A549 (cell line): ENCODE measurements at regions not wholly inside any gene's neighbourhood (a gene's known extent, or its start where the extent isn't known, plus 50 kb on each side); places are given as distances from the start of the nearest gene placed in this dataset.
"Not testable (repeated sequence)": the region's sequence is repeated elsewhere in the genome, so short reads cannot be mapped to it uniquely, and the experiment has no call there.

Experiments
- ATAC-seq, 2 experiments: fragments of 200-7000 bp in 1 of 2; fragments of >200 bp in 1 of 2; cut with Nextera tagmentation in 1 of 2; cut with Tn5 transposase in 1 of 2; 3 replicates each; pipeline versions ENCODE4 v1.8.0 to v1.9.1; 2018 to 2020; ENCODE audit warnings: mild to moderate bottlenecking in 1 of 2, moderate library complexity in 1 of 2
- CTCF ChIA-PET: fragments of 300-600 bp; sonication (Branson Sonifier 250); formaldehyde crosslinking; extraction: SDS; loops from one replicate; lab custom pipeline; 2021; ENCODE audit warnings: antibody characterized with exemption, inconsistent platforms; lab: Yijun Ruan, JAX
- POLR2A ChIA-PET: fragments of 350-600 bp; formaldehyde crosslinking; extraction: SDS; loops from one replicate; lab custom pipeline; 2021; ENCODE audit warnings: antibody characterized with exemption, inconsistent platforms; lab: Yijun Ruan, JAX
- DNase-seq, 2 experiments: peaks; one replicate each; pipeline versions ENCODE4 v3.0.0 to v3.0.0-alpha.2; 2011 to 2016; ENCODE audit warnings: low read depth in 1 of 2, low spot score in 1 of 2
- FAIRE-seq: peaks from 2 replicates; lab custom pipeline; 2011; peaks lifted over from hg19 to GRCh38; lab: Jason Lieb, UNC
- H3K27ac ChIP-seq, 2 experiments: fragments of >200 bp; sonication (Bioruptor Twin); formaldehyde crosslinking; 3 replicates each; pipeline ENCODE4 v1.5.1; 2016 to 2017
- H3K4me1 ChIP-seq: fragments of >200 bp; sonication (Bioruptor Twin); formaldehyde crosslinking; 3 replicates; pipeline ENCODE4 v1.6.1; 2016
- H3K4me2 ChIP-seq: fragments of >200 bp; sonication (Bioruptor Twin); formaldehyde crosslinking; 3 replicates; pipeline ENCODE4 v1.6.1; 2016
- H3K4me3 ChIP-seq: fragments of >200 bp; sonication (Bioruptor Twin); formaldehyde crosslinking; 3 replicates; pipeline ENCODE4 v1.5.1; 2016
- H3K9me3 ChIP-seq: fragments of >200 bp; sonication (Bioruptor Twin); formaldehyde crosslinking; 3 replicates; pipeline ENCODE4 v1.6.1; 2016
- CTCF ChIP-seq: fragments of >200 bp; sonication (Bioruptor Twin); formaldehyde crosslinking; IDR thresholded peaks from 3 replicates; pipeline ENCODE4 v1.5.1; 2016
- RAD21 ChIP-seq, 2 experiments: fragments of >200 bp in 1 of 2; sonication (Bioruptor Twin) in 1 of 2; formaldehyde crosslinking in 1 of 2; IDR thresholded peaks in 1 of 2; conservative IDR thresholded peaks in 1 of 2; 2 replicates in 1 of 2; 3 replicates in 1 of 2; pipeline ENCODE4 v1.6.1; 2012 to 2018; ENCODE audit warnings: inconsistent platforms in 1 of 2
- WGBS: methylation state at CpG from one replicate; pipeline ENCODE4 v1.1.6; 2017; ENCODE audit errors: missing lambda C conversion rate; 5-methylcytosine and 5-hydroxymethylcytosine counted together

- H3K27ac ChIP-seq, CTCF ChIA-PET, FAIRE-seq, H3K4me3 ChIP-seq, H3K9me3 ChIP-seq, POLR2A ChIA-PET, DNase-seq, H3K4me2 ChIP-seq, H3K4me1 ChIP-seq: not testable (repeated sequence)
- WGBS = 9% methylated on average over 2 of the region's 2 CpGs
- ATAC-seq = peak; percentile 89 to 95
- 0 out of 3 replicates have a peak, but pooled peaks have one; percentile 8 for TF ChIP-seq CTCF
- TF ChIP-seq RAD21 (conservative IDR thresholded peaks at IDR 0.05 in 1 of 2, IDR thresholded peaks at IDR 0.05 in 1 of 2) = peak in 1 of 2 experiments; percentile 40; a peak in 2 of 5 replicates
Observed at GRCh38 chr1:120544434-120544833, 129.6 kb downstream of the NBPF8 start.

DNA sequence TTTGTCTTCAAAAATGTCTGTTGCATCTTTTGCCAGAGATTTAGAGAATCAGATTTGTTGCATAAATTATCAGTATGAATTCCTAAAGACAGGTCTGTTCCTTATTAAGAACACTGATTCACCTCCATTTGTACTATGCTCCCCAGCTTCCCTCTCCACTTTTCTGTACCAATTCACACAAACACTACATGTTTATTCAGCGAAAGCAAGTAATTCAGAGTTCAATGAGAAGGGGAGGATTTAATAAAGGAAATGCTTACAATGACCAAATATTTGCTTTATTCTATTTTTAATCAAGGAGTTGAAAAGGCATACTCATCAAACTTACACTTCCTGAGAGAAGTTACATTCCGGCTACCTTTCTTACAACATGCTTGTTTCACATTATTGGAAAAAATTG, 135.5 kb downstream of the NBPF8 start:
- H3K27ac ChIP-seq, H3K9me3 ChIP-seq, H3K4me2 ChIP-seq, H3K4me1 ChIP-seq, FAIRE-seq, H3K4me3 ChIP-seq, ATAC-seq, DNase-seq, POLR2A ChIA-PET, CTCF ChIA-PET: not testable (repeated sequence)
- WGBS = 67% methylated on average over 1 of the region's 2 CpGs

DNA sequence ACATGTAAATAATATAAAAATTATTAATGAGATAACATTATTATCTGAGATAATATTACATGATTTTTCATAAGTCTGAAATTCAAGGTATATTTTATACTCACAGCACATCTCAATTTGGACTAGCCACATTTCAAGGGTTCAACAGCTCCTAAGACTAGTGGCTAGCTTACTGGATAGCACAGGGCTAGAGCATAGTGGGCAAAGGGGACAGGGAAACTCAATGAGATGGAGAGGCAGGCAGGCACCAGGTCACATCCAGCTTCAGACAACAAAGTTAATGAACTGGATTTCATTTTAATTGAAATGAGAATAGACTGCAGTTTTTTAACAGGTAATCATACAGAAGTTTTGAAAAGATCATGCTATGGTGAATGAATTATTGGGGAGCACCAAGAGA, 137.4 kb downstream of the NBPF8 start:
- H3K4me1 ChIP-seq, H3K4me2 ChIP-seq, CTCF ChIA-PET, H3K9me3 ChIP-seq, FAIRE-seq, DNase-seq, H3K27ac ChIP-seq, H3K4me3 ChIP-seq, ATAC-seq, POLR2A ChIA-PET: not testable (repeated sequence)

DNA sequence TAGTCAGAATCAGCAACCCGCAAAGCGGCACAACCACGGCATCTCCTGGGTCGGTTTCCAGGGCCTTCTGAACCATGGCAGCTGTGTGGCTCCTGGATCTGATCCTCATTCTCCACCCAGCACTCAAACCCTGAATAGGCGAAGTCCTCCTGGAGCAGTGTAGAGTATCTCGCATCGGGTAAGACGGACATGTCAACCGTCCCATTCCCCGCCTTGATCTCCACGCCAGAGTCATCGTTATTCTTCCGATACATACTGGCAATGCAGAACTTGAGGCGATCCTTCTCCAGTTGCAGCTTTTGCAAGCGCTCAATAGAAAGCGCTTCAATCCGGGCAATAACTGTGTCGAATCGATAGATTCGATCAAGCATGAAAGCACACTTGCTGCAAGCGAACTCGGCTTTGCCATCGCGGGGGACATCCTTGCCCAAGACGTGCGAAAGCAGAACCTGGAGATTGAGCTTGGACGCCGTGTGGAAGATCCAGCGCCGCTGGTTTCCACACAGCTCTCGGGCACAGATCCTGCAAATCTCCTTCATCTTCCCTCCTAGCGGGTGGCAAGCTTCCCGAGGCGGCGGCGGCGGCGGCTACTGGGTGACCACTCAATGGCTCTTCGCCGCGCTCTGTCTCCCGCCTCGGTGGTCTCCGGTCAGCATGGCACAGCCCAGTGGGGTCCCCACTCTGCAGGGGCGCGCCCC, 142.9 kb downstream of the NBPF8 start:
- H3K4me2 ChIP-seq = peak overlapping the region; percentile 55
- 0 out of 6 replicates have a peak overlapping the region, but pooled peaks of 1 of the 2 experiments have one; percentile 63 for H3K27ac ChIP-seq
- H3K4me1 ChIP-seq, POLR2A ChIA-PET, CTCF ChIA-PET, FAIRE-seq, DNase-seq, H3K9me3 ChIP-seq: not testable (repeated sequence)
- peak overlapping the region; percentile 48 for H3K4me3 ChIP-seq
- peak; percentile 65 to 68 for ATAC-seq
- whole genome bisulfite sequencing = 14% methylated on average over 5 of the region's 46 CpGs

DNA sequence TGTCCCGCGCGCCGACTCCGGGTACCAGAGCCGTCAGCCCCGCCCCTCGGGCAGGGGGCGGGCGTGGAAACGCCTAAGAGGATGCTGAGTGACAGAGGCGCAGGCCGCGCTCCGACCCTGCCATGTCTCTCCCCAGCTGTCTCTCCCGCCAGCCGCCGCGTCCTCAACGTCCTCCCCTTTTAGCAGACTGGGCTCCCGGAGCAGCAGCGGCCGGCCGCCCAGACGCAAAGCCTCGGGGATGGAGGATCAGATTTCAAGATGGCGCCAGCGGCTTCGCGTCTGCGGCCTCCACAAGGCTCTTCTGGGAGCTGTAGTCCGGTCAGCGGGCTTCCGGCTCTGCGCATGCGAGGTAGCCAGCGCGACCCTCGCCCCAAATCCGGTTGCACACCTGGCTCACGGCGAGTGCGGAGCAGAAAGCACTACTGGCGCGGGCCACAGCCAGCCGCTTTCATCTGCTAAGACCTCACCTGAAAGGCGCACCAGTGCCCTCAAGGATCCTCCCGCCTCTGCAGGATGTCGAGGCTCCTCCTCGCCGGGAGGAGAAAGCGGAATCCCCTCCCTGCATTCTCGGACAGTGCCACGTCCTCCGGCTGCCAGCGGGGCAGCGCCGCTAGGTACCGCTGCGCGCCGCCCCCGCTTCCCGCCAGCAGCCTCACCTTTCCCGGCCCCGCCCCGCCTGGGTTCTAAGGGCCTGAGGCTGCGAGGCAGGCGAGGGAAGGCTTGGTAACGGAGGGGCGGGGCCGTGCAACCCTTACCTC, 143.6 kb downstream of the NBPF8 start:
- H3K27ac ChIP-seq = peak overlapping the region; percentile 55 to 73; a peak in 4 of 6 replicates
- H3K9me3 ChIP-seq, CTCF ChIA-PET, POLR2A ChIA-PET, H3K4me2 ChIP-seq, FAIRE-seq, H3K4me1 ChIP-seq: not testable (repeated sequence)
- peak; percentile 94 to 97 for ATAC-seq
- DNase-seq = peak in 1 of 2 experiments; percentile 46
- H3K4me3 ChIP-seq = peak overlapping the region; percentile 48
- WGBS = 0% methylated on average over 5 of the region's 72 CpGs

DNA sequence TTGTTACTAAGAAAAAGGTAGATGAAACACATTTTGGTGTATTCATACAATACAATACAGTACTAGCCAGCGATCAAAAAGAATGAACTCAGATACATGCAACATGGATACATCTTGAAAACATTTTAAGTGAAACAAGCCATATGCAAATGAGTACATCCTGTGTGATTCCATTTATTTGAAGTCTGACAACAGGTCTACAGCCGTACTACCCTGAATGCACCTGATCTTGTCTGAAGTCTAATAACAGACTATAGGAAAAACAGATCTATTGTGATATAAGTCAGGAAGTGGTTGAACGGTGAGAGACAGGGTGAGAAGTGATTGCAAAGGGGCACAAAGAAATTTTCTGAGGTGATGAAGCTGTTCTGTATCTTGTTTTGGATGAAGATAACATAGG, 146.9 kb downstream of the NBPF8 start:
- H3K27ac ChIP-seq, H3K4me3 ChIP-seq, H3K4me2 ChIP-seq, FAIRE-seq, ATAC-seq, DNase-seq, H3K9me3 ChIP-seq, H3K4me1 ChIP-seq, POLR2A ChIA-PET, CTCF ChIA-PET: not testable (repeated sequence)
- 86% methylated on average over 3 of the region's 3 CpGs for WGBS

DNA sequence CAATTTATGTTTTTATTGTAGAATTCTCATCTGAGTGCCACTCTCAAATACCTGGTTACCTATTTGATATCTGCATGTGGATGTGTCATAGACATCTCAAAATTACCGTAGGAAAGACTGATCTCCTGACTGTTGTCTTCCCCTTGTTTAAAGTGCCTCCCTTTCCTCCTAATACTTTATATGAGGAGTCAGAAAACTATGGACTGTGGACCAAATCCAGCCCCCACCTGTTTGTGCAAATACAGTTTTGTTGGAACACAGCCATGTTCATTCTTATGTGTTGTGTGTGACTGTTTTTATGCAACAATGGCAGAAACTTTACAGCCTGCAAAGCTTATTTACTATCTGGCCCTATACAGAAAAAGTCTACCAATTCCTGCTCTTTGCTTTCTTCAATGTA, 150.6 kb downstream of the NBPF8 start:
- H3K4me2 ChIP-seq, H3K9me3 ChIP-seq, H3K27ac ChIP-seq, ATAC-seq, FAIRE-seq, H3K4me1 ChIP-seq, H3K4me3 ChIP-seq, POLR2A ChIA-PET, DNase-seq, CTCF ChIA-PET: not testable (repeated sequence)
- WGBS = no CpG with 5 or more reads among the region's 1 CpG

GRCh38 chr1:120567620-120568019, 152.8 kb downstream of the NBPF8 start:
- no CpG with 5 or more reads among the region's 3 CpGs for WGBS
- H3K9me3 ChIP-seq, H3K4me1 ChIP-seq, H3K27ac ChIP-seq, FAIRE-seq, H3K4me2 ChIP-seq, H3K4me3 ChIP-seq, CTCF ChIA-PET, POLR2A ChIA-PET, DNase-seq: not testable (repeated sequence)
- 0 out of 6 replicates have a peak, but pooled peaks of 1 of the 2 experiments have one; percentile 43 for ATAC-seq

DNA sequence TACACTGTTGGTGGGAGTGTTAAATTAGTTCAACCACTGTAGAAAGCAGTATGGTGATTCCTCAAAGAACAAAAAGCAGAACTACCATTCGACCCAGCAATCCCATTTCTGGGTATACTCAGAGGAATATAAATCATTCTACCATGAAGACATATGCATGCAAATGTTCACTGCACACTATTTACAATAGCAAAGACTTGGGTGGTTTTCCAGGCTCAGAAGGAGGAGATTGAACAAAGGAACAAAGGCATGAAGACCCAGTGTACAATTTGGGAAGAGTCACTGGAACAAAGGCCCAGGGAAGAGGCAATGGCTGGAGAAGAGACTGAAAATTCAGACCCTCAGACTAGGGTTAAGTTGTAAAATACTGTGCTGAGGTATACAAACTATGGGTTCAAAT, 148.5 kb upstream of the NBPF26 start:
- no CpG with 5 or more reads among the region's 1 CpG for WGBS
- ATAC-seq, H3K9me3 ChIP-seq, DNase-seq, H3K27ac ChIP-seq, POLR2A ChIA-PET, H3K4me3 ChIP-seq, H3K4me2 ChIP-seq, CTCF ChIA-PET, H3K4me1 ChIP-seq, FAIRE-seq: not testable (repeated sequence)

DNA sequence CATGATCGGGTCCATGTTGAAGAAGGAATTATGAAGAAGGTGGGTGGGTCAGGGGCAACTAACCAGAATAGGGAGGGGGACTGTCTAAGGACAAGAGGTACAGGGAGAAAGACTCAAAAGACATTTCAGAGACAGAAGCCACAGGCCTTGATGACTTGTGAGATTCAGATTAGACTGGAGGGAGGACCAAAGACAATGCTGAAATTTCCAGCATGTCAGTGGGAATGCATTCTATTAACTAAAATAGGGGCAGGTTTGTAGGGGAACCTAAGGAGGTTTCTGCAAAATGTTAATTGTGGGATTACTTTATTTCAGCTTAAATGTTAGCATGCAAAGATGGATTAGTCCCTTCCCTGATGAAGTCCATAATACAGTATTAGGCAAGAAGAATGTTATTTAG, 141.6 kb upstream of the NBPF26 start:
- DNase-seq, FAIRE-seq, H3K4me2 ChIP-seq, ATAC-seq, H3K9me3 ChIP-seq, CTCF ChIA-PET, POLR2A ChIA-PET, H3K4me1 ChIP-seq, H3K27ac ChIP-seq, H3K4me3 ChIP-seq: not testable (repeated sequence)
- WGBS = no CpG with 5 or more reads among the region's 1 CpG
